A549 (cell line): ENCODE measurements at regions not wholly inside any gene's neighbourhood (a gene's known extent, or its start where the extent isn't known, plus 50 kb on each side); places are given as distances from the start of the nearest gene placed in this dataset.

Experiments used
- ATAC-seq, 2 experiments: fragments of 200-7000 bp in 1 of 2; fragments of >200 bp in 1 of 2; cut with Nextera tagmentation in 1 of 2; cut with Tn5 transposase in 1 of 2; 3 replicates each; pipeline versions ENCODE4 v1.8.0 to v1.9.1; 2018 to 2020; ENCODE audit warnings: mild to moderate bottlenecking in 1 of 2, moderate library complexity in 1 of 2
- CTCF ChIA-PET: fragments of 300-600 bp; sonication (Branson Sonifier 250); formaldehyde crosslinking; extraction: SDS; loops from one replicate; lab custom pipeline; 2021; ENCODE audit warnings: antibody characterized with exemption, inconsistent platforms; lab: Yijun Ruan, JAX
- POLR2A ChIA-PET: fragments of 350-600 bp; formaldehyde crosslinking; extraction: SDS; loops from one replicate; lab custom pipeline; 2021; ENCODE audit warnings: antibody characterized with exemption, inconsistent platforms; lab: Yijun Ruan, JAX
- DNase-seq, 2 experiments: peaks; one replicate each; pipeline versions ENCODE4 v3.0.0 to v3.0.0-alpha.2; 2011 to 2016; ENCODE audit warnings: low read depth in 1 of 2, low spot score in 1 of 2
- FAIRE-seq: peaks from 2 replicates; lab custom pipeline; 2011; peaks lifted over from hg19 to GRCh38; lab: Jason Lieb, UNC
- H3K27ac ChIP-seq, 2 experiments: fragments of >200 bp; sonication (Bioruptor Twin); formaldehyde crosslinking; 3 replicates each; pipeline ENCODE4 v1.5.1; 2016 to 2017
- H3K4me1 ChIP-seq: fragments of >200 bp; sonication (Bioruptor Twin); formaldehyde crosslinking; 3 replicates; pipeline ENCODE4 v1.6.1; 2016
- H3K4me2 ChIP-seq: fragments of >200 bp; sonication (Bioruptor Twin); formaldehyde crosslinking; 3 replicates; pipeline ENCODE4 v1.6.1; 2016
- H3K4me3 ChIP-seq: fragments of >200 bp; sonication (Bioruptor Twin); formaldehyde crosslinking; 3 replicates; pipeline ENCODE4 v1.5.1; 2016
- H3K9me3 ChIP-seq: fragments of >200 bp; sonication (Bioruptor Twin); formaldehyde crosslinking; 3 replicates; pipeline ENCODE4 v1.6.1; 2016
- BHLHE40 ChIP-seq: IDR thresholded peaks from 2 replicates; pipeline ENCODE4 v1.6.1; 2012; ENCODE audit warnings: low read depth, low read length, inconsistent platforms
- CBX2 ChIP-seq: fragments of 200-600 bp; sonication (generic); IDR thresholded peaks from 2 replicates; pipeline ENCODE4 v1.6.1; 2016; ENCODE audit warnings: low read depth, mild to moderate bottlenecking, borderline replicate concordance
- CEBPB ChIP-seq, 2 experiments: fragments of >200 bp in 1 of 2; sonication (Bioruptor Twin) in 1 of 2; formaldehyde crosslinking in 1 of 2; IDR thresholded peaks; 2 replicates each; pipeline ENCODE4 v1.6.1; 2012 to 2016
- EP300 ChIP-seq, 2 experiments: fragments of >200 bp; sonication (Bioruptor Twin); formaldehyde crosslinking; IDR thresholded peaks; 2 replicates in 1 of 2; 3 replicates in 1 of 2; pipeline ENCODE4 v1.6.1; 2016 to 2017
- ESRRA ChIP-seq: fragments of 150-350 bp; IDR thresholded peaks from 2 replicates; pipeline ENCODE4 v1.6.1; 2014; ENCODE audit warnings: mild to moderate bottlenecking, low read length, borderline replicate concordance
- FOSB ChIP-seq: fragments of 250-450 bp; sonication (Bioruptor Pico); IDR thresholded peaks from 2 replicates; pipeline ENCODE4 v1.5.0; 2020; ENCODE audit warnings: mild to moderate bottlenecking, moderate library complexity
- FOXS1 ChIP-seq: fragments of 250-450 bp; sonication (Bioruptor Pico); IDR thresholded peaks from 2 replicates; pipeline ENCODE4 v1.5.0; 2020; ENCODE audit warnings: mild to moderate bottlenecking, moderate library complexity
- HEYL ChIP-seq: fragments of 250-450 bp; sonication (Bioruptor Pico); IDR thresholded peaks from 2 replicates; pipeline ENCODE4 v1.8.0; 2021; ENCODE audit warnings: mild to moderate bottlenecking, moderate library complexity
- KDM5A ChIP-seq: fragments of 200-600 bp; sonication (generic); IDR thresholded peaks from 2 replicates; pipeline ENCODE4 v1.6.1; 2016; ENCODE audit warnings: antibody characterized with exemption, mild to moderate bottlenecking
- NR3C1 ChIP-seq: fragments of >200 bp; sonication (Bioruptor Twin); formaldehyde crosslinking; IDR thresholded peaks from 3 replicates; pipeline ENCODE4 v1.6.1; 2017
- PHF8 ChIP-seq: fragments of 200-600 bp; sonication (generic); IDR thresholded peaks from 2 replicates; pipeline ENCODE4 v1.6.1; 2016; ENCODE audit warnings: low read depth, mild to moderate bottlenecking, antibody characterized with exemption, moderate library complexity, borderline replicate concordance
- POLR2A ChIP-seq: IDR thresholded peaks from 2 replicates; pipeline ENCODE4 v1.6.1; 2012; ENCODE audit warnings: mild to moderate bottlenecking, low read length
- POLR2AphosphoS2 ChIP-seq: conservative IDR thresholded peaks from 2 replicates; pipeline ENCODE4 v1.6.1; 2012; ENCODE audit warnings: low read length, improper control_type of control experiment, inconsistent platforms
- RFX5 ChIP-seq: fragments of 450-650 bp; IDR thresholded peaks from 2 replicates; pipeline ENCODE4 v1.7.1; 2014; ENCODE audit warnings: antibody characterized with exemption, mild to moderate bottlenecking, moderate library complexity
- RNF2 ChIP-seq: fragments of 200-600 bp; sonication (generic); IDR thresholded peaks from 2 replicates; pipeline ENCODE4 v1.6.1; 2016; ENCODE audit warnings: low read depth, mild to moderate bottlenecking, antibody characterized with exemption, moderate library complexity, borderline replicate concordance
- SREBF2 ChIP-seq: fragments of 450-650 bp; IDR thresholded peaks from 2 replicates; pipeline ENCODE4 v1.6.1; 2014; ENCODE audit warnings: mild to moderate bottlenecking, moderate library complexity
- ZFP36 ChIP-seq: fragments of 450-650 bp; IDR thresholded peaks from 2 replicates; pipeline ENCODE4 v1.6.1; 2014; ENCODE audit warnings: borderline replicate concordance; ENCODE audit not compliant: partially characterized antibody
- WGBS: methylation state at CpG from one replicate; pipeline ENCODE4 v1.1.6; 2017; ENCODE audit errors: missing lambda C conversion rate; 5-methylcytosine and 5-hydroxymethylcytosine counted together
- TF ChIP-seq, protein P1 (sequence below): fragments of 200-600 bp; sonication (generic); IDR thresholded peaks from 2 replicates; pipeline ENCODE4 v1.6.1; 2016; ENCODE audit warnings: antibody characterized with exemption, mild to moderate bottlenecking, moderate library complexity
- TF ChIP-seq, protein P2 (sequence below): fragments of >200 bp; sonication (Bioruptor Twin); formaldehyde crosslinking; IDR thresholded peaks from 2 replicates; pipeline ENCODE4 v1.6.1; 2016
- TF ChIP-seq, protein P3 (sequence below): IDR thresholded peaks from 2 replicates; pipeline ENCODE4 v1.6.1; 2012; ENCODE audit warnings: low read depth, borderline replicate concordance
- TF ChIP-seq, protein P4 (sequence below): fragments of 450-650 bp; IDR thresholded peaks from 2 replicates; pipeline ENCODE4 v1.6.1; 2014; ENCODE audit warnings: antibody characterized with exemption

DNA sequence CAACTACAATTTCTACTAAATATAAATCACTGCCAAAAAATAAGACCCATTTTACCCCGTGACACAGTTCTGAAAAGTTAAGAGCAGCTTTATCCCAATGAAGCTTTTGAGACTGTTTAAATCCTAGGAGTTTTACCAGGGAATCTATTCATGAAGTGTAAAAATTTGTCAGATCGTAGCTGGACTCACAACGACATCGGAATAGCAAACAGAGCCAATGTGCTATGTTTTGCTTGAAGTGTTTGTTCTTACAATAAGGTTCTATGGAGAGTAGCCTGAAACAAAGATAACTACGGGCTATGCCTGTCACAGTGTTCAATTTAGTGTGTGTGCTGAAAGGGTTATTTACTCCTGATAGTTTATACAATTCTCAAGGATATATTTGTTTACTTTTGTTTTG, 78.5 kb upstream of the L3MBTL4 start:
- no peak for FAIRE-seq
- Histone ChIP-seq H3K27ac (no peak overlapping the region), H3K4me2 (no peak overlapping the region), H3K4me1 (no peaks in the 10 kb centered on the region), H3K9me3 (no peaks in the 10 kb centered on the region), H3K4me3 (no peak overlapping the region)
- POLR2A ChIA-PET: no interaction called here
- no peak for DNase-seq
- 21% methylated on average over 5 of the region's 5 CpGs for whole genome bisulfite sequencing
- no peak for ATAC-seq
- TF ChIP-seq ESRRA: no peak
- no peak for TF ChIP-seq FOSB (CRISPR knock-in tag)
- TF ChIP-seq, protein P1, sequence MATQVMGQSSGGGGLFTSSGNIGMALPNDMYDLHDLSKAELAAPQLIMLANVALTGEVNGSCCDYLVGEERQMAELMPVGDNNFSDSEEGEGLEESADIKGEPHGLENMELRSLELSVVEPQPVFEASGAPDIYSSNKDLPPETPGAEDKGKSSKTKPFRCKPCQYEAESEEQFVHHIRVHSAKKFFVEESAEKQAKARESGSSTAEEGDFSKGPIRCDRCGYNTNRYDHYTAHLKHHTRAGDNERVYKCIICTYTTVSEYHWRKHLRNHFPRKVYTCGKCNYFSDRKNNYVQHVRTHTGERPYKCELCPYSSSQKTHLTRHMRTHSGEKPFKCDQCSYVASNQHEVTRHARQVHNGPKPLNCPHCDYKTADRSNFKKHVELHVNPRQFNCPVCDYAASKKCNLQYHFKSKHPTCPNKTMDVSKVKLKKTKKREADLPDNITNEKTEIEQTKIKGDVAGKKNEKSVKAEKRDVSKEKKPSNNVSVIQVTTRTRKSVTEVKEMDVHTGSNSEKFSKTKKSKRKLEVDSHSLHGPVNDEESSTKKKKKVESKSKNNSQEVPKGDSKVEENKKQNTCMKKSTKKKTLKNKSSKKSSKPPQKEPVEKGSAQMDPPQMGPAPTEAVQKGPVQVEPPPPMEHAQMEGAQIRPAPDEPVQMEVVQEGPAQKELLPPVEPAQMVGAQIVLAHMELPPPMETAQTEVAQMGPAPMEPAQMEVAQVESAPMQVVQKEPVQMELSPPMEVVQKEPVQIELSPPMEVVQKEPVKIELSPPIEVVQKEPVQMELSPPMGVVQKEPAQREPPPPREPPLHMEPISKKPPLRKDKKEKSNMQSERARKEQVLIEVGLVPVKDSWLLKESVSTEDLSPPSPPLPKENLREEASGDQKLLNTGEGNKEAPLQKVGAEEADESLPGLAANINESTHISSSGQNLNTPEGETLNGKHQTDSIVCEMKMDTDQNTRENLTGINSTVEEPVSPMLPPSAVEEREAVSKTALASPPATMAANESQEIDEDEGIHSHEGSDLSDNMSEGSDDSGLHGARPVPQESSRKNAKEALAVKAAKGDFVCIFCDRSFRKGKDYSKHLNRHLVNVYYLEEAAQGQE: no peak
- TF ChIP-seq, protein P2, sequence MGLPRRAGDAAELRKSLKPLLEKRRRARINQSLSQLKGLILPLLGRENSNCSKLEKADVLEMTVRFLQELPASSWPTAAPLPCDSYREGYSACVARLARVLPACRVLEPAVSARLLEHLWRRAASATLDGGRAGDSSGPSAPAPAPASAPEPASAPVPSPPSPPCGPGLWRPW: no peak
- TF ChIP-seq SREBF2: no peak
- no peak for TF ChIP-seq NR3C1
- no peak for TF ChIP-seq CBX2
- TF ChIP-seq RNF2: no peak
- no peak for TF ChIP-seq PHF8
- TF ChIP-seq KDM5A: no peak
- no peak for TF ChIP-seq POLR2AphosphoS2
- no peak for TF ChIP-seq FOXS1 (CRISPR knock-in tag)
- CTCF ChIA-PET: no interaction called here

DNA sequence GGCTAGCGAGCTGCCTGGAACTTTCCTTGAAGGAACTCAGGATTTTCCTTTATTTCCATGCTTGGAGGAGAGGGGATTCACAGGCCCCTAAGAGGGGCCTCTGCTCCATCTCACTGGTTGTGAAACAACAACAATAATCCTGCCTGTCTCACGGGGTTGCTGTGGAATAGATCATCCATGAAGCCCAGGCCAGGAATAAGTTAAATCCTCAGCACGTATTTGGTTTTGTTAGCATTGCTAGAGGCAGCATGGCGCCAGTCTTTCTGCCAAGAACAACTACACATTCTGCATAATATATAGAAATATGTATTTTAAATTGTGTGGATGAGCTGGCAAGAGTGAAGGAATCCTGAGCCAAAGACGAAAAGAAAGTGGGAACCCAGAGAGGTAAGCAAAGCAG, 80.8 kb upstream of the L3MBTL4 start:
- ATAC-seq (no peak), DNase-seq (no peak), FAIRE-seq (no peak)
- 3% methylated on average over 5 of the region's 5 CpGs for WGBS
- ChIA-PET POLR2A (no interaction called here), CTCF (no interaction called here)
- no peak overlapping the region for H3K4me3 ChIP-seq
- no peaks in the 10 kb centered on the region for H3K9me3 ChIP-seq
- H3K4me1 ChIP-seq: no peaks in the 10 kb centered on the region
- TF ChIP-seq PHF8 (no peak), HEYL (CRISPR knock-in tag) (no peak), ESRRA (no peak), RNF2 (no peak), EP300 (IDR thresholded peaks at IDR 0.05) (no peak)
- TF ChIP-seq, protein P2: no peak
- H3K4me2 ChIP-seq: no peak overlapping the region
- no peak overlapping the region for H3K27ac ChIP-seq

DNA sequence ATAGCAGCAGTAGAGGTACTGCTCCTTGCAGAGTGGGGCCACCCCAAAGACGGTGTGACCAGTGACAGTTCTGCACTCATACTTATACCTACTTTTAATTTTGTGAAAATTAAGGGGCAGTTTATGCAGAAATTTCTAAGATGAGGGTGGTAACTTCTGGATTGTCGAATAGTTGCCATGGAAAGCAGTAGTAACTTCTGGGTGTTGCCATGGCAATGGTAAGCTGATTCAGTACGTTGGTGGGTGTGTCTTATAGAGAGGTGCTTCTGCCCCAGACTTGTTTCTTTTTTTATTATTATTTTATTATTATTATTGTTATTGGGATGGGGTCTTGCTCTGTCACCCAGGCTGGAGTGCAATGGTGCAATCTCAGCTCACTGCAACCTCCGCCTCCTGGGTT, 82.8 kb upstream of the L3MBTL4 start:
- WGBS: 0% methylated on average over 4 of the region's 4 CpGs
- DNase-seq (no peak), FAIRE-seq (no peak), ATAC-seq (no peak)
- ChIA-PET POLR2A (no interaction called here), CTCF (no interaction called here)
- Histone ChIP-seq H3K4me1 (no peaks in the 10 kb centered on the region), H3K9me3 (no peaks in the 10 kb centered on the region), H3K4me2 (no peak overlapping the region), H3K4me3 (no peak overlapping the region), H3K27ac (no peak overlapping the region)
- TF ChIP-seq, protein P1: no peak
- TF ChIP-seq POLR2A (no peak), BHLHE40 (no peak), RFX5 (no peak), CBX2 (no peak), FOSB (CRISPR knock-in tag) (no peak), EP300 (IDR thresholded peaks at IDR 0.05) (no peak), ZFP36 (no peak), CEBPB (IDR thresholded peaks at IDR 0.05) (no peak), SREBF2 (no peak)
- TF ChIP-seq, protein P3, sequence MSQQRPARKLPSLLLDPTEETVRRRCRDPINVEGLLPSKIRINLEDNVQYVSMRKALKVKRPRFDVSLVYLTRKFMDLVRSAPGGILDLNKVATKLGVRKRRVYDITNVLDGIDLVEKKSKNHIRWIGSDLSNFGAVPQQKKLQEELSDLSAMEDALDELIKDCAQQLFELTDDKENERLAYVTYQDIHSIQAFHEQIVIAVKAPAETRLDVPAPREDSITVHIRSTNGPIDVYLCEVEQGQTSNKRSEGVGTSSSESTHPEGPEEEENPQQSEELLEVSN: no peak
- TF ChIP-seq, protein P4, sequence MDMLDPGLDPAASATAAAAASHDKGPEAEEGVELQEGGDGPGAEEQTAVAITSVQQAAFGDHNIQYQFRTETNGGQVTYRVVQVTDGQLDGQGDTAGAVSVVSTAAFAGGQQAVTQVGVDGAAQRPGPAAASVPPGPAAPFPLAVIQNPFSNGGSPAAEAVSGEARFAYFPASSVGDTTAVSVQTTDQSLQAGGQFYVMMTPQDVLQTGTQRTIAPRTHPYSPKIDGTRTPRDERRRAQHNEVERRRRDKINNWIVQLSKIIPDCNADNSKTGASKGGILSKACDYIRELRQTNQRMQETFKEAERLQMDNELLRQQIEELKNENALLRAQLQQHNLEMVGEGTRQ: no peak
